ENCODE measurements at regions not wholly inside any gene's neighbourhood (a gene's known extent, or its start where the extent isn't known, plus 50 kb on each side); places are given as distances from the start of the nearest gene placed in this dataset.

DNA sequence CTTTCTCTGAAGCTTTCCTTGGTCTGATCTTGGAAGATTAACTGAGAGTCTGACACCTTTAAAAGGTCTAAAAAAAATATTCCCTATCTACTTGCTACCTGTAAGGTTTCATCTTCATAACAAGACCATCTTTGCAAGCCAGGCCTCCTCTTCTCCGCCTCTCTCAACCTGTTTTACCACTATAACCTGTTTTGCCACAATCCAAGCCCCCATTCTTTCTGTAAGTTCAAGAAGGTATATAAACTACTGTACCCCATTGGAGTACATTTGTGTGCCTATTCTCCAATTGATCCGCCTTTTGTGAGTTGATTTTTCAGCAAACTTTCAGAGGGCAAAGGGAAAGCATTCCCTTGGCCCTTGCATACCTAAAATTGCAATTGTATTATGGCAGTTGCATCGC, 319.3 kb upstream of the NECTIN3 start:
- no peak for DNase-seq (ENCODE audit: low spot score)

DNA sequence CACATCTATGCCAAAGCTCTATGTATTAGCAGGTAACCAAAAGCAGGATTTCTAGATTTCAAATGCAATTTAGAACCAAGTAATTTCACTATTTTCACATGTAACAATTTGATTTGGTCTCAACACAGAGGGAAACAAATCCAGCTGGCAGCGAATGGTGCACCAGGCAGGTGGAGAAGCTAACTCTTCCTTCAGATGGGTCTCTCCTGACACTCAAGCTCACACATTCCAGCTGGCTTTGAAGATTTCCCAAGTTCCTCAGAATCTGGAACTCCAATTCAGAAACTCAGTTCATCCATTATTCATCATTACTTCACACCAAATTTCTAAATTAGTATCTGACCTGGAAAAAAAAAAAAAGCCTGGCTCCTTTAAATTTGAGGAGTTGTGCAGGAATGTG, 318.1 kb upstream of the NECTIN3 start:
- DNase-seq (ENCODE audit: low spot score), result no peak

GRCh38 chr3:110754212-110754916, 317.3 kb upstream of the NECTIN3 start:
- DNase-seq (ENCODE audit: low spot score), result no peak

DNA sequence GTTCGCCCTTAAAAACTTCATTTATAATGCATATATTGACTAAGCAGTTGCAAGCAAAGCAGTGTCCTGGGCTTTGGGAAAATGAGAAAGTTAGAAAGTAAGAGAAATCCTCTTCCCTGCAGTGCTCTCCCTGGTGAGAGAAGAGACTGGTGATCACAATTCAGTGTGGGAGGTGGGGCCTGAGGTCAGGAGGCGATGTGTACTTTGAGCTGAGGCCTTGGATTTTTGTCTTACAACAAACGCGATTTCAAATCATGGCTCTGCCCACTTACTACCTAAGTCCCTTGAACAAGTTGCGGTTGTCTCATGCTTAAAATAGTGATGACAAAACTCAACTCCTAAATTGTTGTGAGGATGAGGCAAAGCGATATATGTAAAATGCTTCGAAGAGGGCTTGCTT, 316.3 kb upstream of the NECTIN3 start:
- no peak for DNase-seq (ENCODE audit: low spot score)

DNA sequence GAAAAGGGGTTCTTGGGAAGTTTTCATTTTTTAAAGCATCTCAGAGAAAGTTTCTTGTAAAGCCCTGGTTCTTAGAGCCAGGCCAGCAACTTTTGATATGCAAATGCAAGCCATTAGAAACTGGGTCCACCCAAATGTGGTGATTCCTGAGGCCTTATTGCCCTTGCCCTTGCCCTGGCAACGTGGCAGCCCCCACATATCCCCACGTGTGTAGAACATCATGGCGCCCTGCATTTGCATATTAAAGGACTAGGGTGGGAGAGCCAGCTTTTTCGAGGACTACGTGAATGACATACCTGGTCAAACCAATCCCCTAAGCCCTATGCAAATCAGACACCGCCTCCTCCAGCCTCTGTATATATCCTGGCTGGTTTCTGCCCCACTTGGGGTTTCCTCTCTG, 314.9 kb upstream of the NECTIN3 start:
- no peak for DNase-seq (ENCODE audit: low spot score)

DNA sequence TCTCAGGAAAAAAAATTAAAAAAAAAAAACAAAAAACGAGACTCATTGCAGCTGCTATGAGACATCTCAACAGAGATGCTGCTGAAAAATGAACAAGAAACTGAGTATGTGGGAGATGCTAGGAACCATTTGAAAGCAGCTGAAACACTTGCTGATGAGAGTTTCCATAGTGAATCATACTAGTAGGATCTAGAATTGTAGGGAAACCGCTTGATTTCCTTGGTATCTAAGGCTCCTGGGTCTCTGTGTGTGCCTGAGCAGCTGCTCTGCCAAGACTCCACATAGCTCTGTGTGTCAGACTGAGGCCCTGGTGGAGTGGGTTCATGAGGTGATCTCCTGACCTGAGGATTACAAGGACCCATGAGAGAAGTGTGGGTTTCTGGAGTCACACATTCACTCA, 313.4 kb upstream of the NECTIN3 start:
- DNase-seq (ENCODE audit: low spot score), result no peak

DNA sequence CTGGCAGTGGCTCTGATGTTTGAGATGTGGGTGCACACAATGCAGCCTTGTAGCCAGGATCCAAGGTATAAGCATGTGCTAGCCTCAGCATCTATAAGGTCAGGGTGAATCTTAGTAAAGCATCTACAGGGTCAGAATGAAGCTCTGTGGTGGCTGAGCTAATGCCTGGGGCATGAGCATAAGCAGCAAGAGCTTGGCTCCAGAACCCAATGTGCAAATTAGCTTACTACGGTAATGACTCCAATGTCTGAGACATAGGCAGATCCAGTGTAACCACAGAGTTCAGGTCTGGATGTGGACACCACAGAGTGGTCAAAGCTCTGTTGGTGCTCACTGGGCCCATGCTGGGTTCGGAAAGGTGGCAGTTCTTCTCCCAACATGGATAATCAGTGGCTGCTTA, 304.5 kb upstream of the NECTIN3 start:
- DNase-seq (ENCODE audit: low spot score), result no peak

GRCh38 chr3:110767838-110768237, 303.8 kb upstream of the NECTIN3 start:
- DNase-seq (ENCODE audit: low spot score), result no peak

- no peak for DNase-seq (ENCODE audit: low spot score)
Observed at GRCh38 chr3:110773413-110773954, 298.1 kb upstream of the NECTIN3 start.

DNA sequence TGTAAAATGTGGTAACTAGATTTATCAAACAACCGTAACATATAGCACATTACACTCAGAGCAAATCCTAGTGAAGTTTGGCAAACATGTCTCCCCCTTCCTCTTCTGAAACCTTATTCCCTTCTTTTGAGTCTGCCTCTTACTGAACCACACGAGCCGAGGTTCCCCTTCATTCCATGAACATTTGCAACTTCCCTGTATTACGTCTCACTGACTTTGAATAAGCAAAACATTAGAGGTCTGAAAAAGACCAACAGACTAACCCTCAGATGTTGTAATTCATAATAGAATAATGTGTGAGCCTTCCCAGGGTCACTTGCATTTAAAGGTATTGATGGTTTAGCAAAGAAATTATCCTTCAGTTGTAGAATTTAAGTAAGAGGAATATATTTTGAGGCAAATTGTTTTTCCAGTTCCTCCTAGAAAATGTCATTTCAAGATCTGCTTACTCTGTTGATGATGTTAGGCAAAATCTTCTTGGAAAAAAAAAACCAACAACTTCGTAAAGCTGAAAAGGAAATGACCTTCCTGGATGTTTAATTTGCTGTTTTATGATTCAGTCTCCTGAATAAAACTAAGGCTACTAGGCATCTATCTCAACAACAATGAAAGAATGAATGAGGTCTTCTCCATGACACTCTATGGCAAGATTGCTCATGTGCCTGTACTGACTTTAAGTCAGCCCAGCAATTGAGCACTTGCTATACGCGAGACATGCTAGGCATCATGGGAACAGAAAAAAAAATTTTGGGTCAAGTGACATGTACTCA, 296.9 kb upstream of the NECTIN3 start:
- DNase-seq (ENCODE audit: low spot score), result no peak

- DNase-seq (ENCODE audit: low spot score), result no peak
Observed at GRCh38 chr3:110779581-110779980, 292.0 kb upstream of the NECTIN3 start.

GRCh38 chr3:110783541-110783940, 288.1 kb upstream of the NECTIN3 start:
- DNase-seq (ENCODE audit: low spot score), result no peak

DNA sequence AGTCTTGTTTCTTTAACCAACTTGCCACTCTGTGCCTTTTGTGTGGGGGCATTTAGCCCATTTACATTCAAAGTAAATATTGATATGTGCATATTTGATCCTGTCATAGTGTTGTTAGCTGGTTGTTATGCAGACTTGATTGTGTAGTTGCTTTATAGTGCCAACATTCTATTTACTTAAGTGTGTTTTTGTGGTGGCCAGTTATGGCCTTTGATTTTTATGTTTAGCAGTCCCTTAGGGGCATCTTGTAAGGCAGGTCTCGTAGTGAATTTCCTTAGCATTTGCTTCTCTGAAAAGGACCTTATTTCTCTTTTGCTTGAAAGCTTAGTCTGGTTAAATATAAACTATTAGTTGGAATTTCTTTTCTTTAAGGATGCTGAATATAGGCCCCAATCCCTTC, 282.8 kb upstream of the NECTIN3 start:
- DNase-seq (ENCODE audit: low spot score), result no peak

DNA sequence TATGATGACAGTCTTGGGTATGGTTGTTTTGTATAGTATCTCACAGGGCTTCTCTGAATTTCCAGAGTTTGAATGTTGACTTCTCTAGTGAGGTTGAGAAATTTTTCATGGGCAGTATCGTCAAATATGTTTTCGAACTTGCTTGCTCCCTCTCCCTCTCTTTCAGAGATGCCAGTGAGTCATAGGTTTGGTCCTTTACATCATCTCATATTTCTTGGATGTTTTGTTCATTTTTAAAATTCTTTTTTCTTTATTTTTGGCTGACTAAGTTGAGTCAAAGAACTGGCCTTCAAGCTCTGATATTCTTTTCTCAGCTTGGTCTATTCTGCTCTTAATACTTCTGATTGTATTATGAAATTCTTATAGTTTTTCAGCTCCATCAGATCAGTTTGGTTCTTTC, 282.3 kb upstream of the NECTIN3 start:
- no peak for DNase-seq (ENCODE audit: low spot score)

- DNase-seq (ENCODE audit: low spot score), result no peak
Observed at GRCh38 chr3:110790631-110791030, 281.0 kb upstream of the NECTIN3 start.

- no peak for DNase-seq (ENCODE audit: low spot score)
Observed at GRCh38 chr3:110791995-110792686, 279.5 kb upstream of the NECTIN3 start.

- DNase-seq (ENCODE audit: low spot score), result no peak
Observed at GRCh38 chr3:110793611-110794010, 278.0 kb upstream of the NECTIN3 start.

GRCh38 chr3:110795163-110795562, 276.5 kb upstream of the NECTIN3 start:
- DNase-seq (ENCODE audit: low spot score), result no peak

- DNase-seq (ENCODE audit: low spot score), result no peak
Observed at GRCh38 chr3:110799271-110799670, 272.3 kb upstream of the NECTIN3 start.

DNA sequence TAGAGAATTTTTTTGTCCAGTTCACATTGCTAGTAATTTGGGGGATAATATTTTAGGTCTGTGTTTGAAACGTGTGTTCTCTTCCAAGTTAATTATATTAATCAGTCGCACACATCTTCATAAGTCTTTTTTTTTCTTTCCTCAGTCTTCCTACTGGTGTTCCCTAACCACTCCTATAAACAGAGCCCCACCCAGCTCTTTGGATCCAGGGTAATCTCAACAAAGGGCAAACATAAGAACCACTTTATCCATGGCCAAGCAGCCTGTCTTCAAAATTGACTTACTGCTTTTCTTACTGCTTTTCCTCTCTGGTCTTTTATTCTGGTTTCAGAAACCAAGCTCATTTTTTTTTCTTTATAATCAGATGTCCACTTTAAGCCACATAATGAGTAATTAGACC, 266.8 kb upstream of the NECTIN3 start:
- DNase-seq (ENCODE audit: low spot score), result no peak

DNA sequence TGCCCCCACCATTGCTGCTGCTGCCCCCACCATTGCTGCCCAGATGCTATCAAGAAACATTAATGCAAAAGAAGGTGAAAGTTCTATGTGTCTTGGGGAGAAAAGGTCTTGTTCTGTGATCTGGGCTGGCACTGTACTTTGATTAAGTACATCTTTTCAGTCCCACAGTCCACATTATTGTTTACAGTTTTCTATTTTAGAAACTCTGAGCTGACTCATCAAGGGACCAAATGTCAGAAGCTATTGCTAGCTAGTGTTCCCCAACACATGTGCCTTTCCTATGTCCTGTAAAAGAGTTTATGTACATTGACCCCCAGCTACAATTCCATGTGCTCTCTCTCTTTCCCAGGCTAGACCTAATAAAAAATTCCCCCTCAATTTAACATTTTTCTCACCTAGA, 264.7 kb upstream of the NECTIN3 start:
- DNase-seq (ENCODE audit: low spot score), result no peak

GRCh38 chr3:110808630-110809029, 263.0 kb upstream of the NECTIN3 start:
- DNase-seq (ENCODE audit: low spot score), result no peak

GRCh38 chr3:110810356-110810755, 261.3 kb upstream of the NECTIN3 start:
- DNase-seq (ENCODE audit: low spot score), result no peak
